ENCODE measurements at regions not wholly inside any gene's neighbourhood (a gene's known extent, or its start where the extent isn't known, plus 50 kb on each side); places are given as distances from the start of the nearest gene placed in this dataset.

GRCh38 chr6:157757430-157758403 is 65.3 kb upstream of the SNX9 start (continued):
- no peak for TF ChIP-seq ZSCAN18 (CRISPR knock-in tag; IDR thresholded peaks at IDR 0.05)
- TF ChIP-seq E2F4 (CRISPR knock-in tag; IDR thresholded peaks at IDR 0.05; ENCODE audit: borderline replicate concordance, low read depth), result no peak

GRCh38 chr6:157758516-157759023 is 64.5 kb upstream of the SNX9 start:
- H3K4me3 Mint-ChIP-seq, result no peak overlapping the region
- ChIA-PET POLR2A (no interaction called here), CTCF (interaction anchor here (6.8 kb wide), 1 partner anchor 115 kb away, joined by 59 read pairs; no protein-coding TSS in a partner anchor)
- H3K27ac Mint-ChIP-seq, result no peak overlapping the region
- peaks cover 11% of the 10 kb centered on the region for H3K36me3 Mint-ChIP-seq
- DNase-seq (ENCODE audit: low spot score) (no peak), ATAC-seq (no peak)
- H3K27me3 Mint-ChIP-seq (ENCODE audit: low read depth), result peaks cover 15% of the 10 kb centered on the region
- TF ChIP-seq MYBL2 (CRISPR knock-in tag; IDR thresholded peaks at IDR 0.05) (no peak), CDX4 (CRISPR knock-in tag; IDR thresholded peaks at IDR 0.05; ENCODE audit: borderline replicate concordance) (no peak), SMAD4 (CRISPR knock-in tag; IDR thresholded peaks at IDR 0.05) (no peak), ZSCAN18 (CRISPR knock-in tag; IDR thresholded peaks at IDR 0.05) (no peak), FOXP1 (CRISPR knock-in tag; IDR thresholded peaks at IDR 0.05; ENCODE audit: borderline replicate concordance) (no peak), ATF3 (CRISPR knock-in tag; conservative IDR thresholded peaks at IDR 0.05) (no peak), NFYB (CRISPR knock-in tag; conservative IDR thresholded peaks at IDR 0.05; ENCODE audit: low read depth) (no peak), CREM (CRISPR knock-in tag; IDR thresholded peaks at IDR 0.05) (no peak), RORB (CRISPR knock-in tag; IDR thresholded peaks at IDR 0.05) (no peak), SMAD3 (CRISPR knock-in tag; IDR thresholded peaks at IDR 0.05; ENCODE audit: borderline replicate concordance) (no peak), ATF6 (CRISPR knock-in tag; IDR thresholded peaks at IDR 0.05) (no peak), RELA (CRISPR knock-in tag; IDR thresholded peaks at IDR 0.05; ENCODE audit: borderline replicate concordance) (no peak), OVOL2 (CRISPR knock-in tag; IDR thresholded peaks at IDR 0.05; ENCODE audit: borderline replicate concordance) (no peak)
- peaks cover 57% of the 10 kb centered on the region for H3K4me1 Mint-ChIP-seq
- peaks cover 15% of the 10 kb centered on the region for H3K9me3 Mint-ChIP-seq
